Muscle layer of colon (tissue), 2 donors: ENCODE measurements at regions not wholly inside any gene's neighbourhood (a gene's known extent, or its start where the extent isn't known, plus 50 kb on each side); places are given as distances from the start of the nearest gene placed in this dataset.

Experiments used
- H3K27ac ChIP-seq: one replicate; pipeline ENCODE4 v1.7.0; 2013; ENCODE audit warnings: low read depth, mild to moderate bottlenecking, low read length, moderate library complexity
- H3K27me3 ChIP-seq, 2 donors: one replicate each; pipeline ENCODE4 v1.7.0; 2013; ENCODE audit warnings: low read length in 2 of 2, mild to moderate bottlenecking in 2 of 2; ENCODE audit not compliant: insufficient read depth in 2 of 2, control insufficient read depth in 1 of 2
- H3K36me3 ChIP-seq: one replicate; pipeline ENCODE4 v1.7.0; 2013; ENCODE audit warnings: mild to moderate bottlenecking, low read length; ENCODE audit not compliant: insufficient read depth
- H3K4me1 ChIP-seq: one replicate; pipeline ENCODE4 v1.7.0; 2013; ENCODE audit warnings: mild to moderate bottlenecking, low read length; ENCODE audit not compliant: insufficient read depth
- H3K4me3 ChIP-seq, 2 donors: one replicate each; pipeline ENCODE4 v1.7.0; 2013; ENCODE audit warnings: low read length in 2 of 2, low read depth in 1 of 2, mild to moderate bottlenecking in 1 of 2, moderate library complexity in 1 of 2
- H3K9ac ChIP-seq: one replicate; pipeline ENCODE4 v1.7.0; 2013; ENCODE audit warnings: low read length
- H3K9me3 ChIP-seq: one replicate; pipeline ENCODE4 v1.7.0; 2013; ENCODE audit warnings: mild to moderate bottlenecking, low read length
- donor health status: abdominal sarcoma.
- donor health status: Adenocarcinoma of cecum.

- no peak overlapping the region for H3K27ac ChIP-seq
- no peaks in the 10 kb centered on the region for H3K9me3 ChIP-seq
- H3K27me3 ChIP-seq = no peaks in the 10 kb centered on the region
- H3K4me1 ChIP-seq = no peaks in the 10 kb centered on the region
- no peaks in the 10 kb centered on the region for H3K36me3 ChIP-seq
- no peak overlapping the region for H3K9ac ChIP-seq
- H3K4me3 ChIP-seq = no peak overlapping the region
Observed at GRCh38 chr7:81606078-81606863, 163.6 kb downstream of the HGF start.

- H3K9ac ChIP-seq = no peak overlapping the region
- H3K4me3 ChIP-seq = no peak overlapping the region
- H3K27me3 ChIP-seq = no peaks in the 10 kb centered on the region
- no peak overlapping the region for H3K27ac ChIP-seq
- no peaks in the 10 kb centered on the region for H3K9me3 ChIP-seq
- H3K4me1 ChIP-seq = no peaks in the 10 kb centered on the region
- H3K36me3 ChIP-seq = no peaks in the 10 kb centered on the region
Observed at GRCh38 chr7:81605493-81605892, 164.4 kb downstream of the HGF start.

- Histone ChIP-seq H3K4me3 (no peak overlapping the region), H3K4me1 (no peaks in the 10 kb centered on the region), H3K9me3 (no peaks in the 10 kb centered on the region), H3K9ac (no peak overlapping the region), H3K27ac (no peak overlapping the region), H3K36me3 (no peaks in the 10 kb centered on the region), H3K27me3 (no peaks in the 10 kb centered on the region)
Observed at GRCh38 chr7:81604808-81605174, 165.1 kb downstream of the HGF start.

- H3K9ac ChIP-seq = no peak overlapping the region
Observed at GRCh38 chr7:81604075-81604807, 165.6 kb downstream of the HGF start.

GRCh38 chr7:81600608-81601007 lies 169.2 kb downstream of the HGF start:
- Histone ChIP-seq H3K9ac (no peak overlapping the region), H3K27ac (no peak overlapping the region), H3K27me3 (no peaks in the 10 kb centered on the region), H3K4me1 (no peaks in the 10 kb centered on the region), H3K36me3 (no peaks in the 10 kb centered on the region), H3K4me3 (no peak overlapping the region), H3K9me3 (no peaks in the 10 kb centered on the region)

More at GRCh38 chr7:81604075-81604807, 165.6 kb downstream of the HGF start:
- no peaks in the 10 kb centered on the region for H3K4me1 ChIP-seq
- no peaks in the 10 kb centered on the region for H3K36me3 ChIP-seq
- no peaks in the 10 kb centered on the region for H3K9me3 ChIP-seq
- H3K4me3 ChIP-seq = no peak overlapping the region
- H3K27me3 ChIP-seq = no peaks in the 10 kb centered on the region
- no peak overlapping the region for H3K27ac ChIP-seq

- H3K4me1 ChIP-seq = no peaks in the 10 kb centered on the region
- H3K27ac ChIP-seq = no peak overlapping the region
- H3K9ac ChIP-seq = no peak overlapping the region
- no peaks in the 10 kb centered on the region for H3K36me3 ChIP-seq
- H3K4me3 ChIP-seq = no peak overlapping the region
- no peaks in the 10 kb centered on the region for H3K9me3 ChIP-seq
- no peaks in the 10 kb centered on the region for H3K27me3 ChIP-seq
Observed at GRCh38 chr7:81598951-81599350, 170.9 kb downstream of the HGF start.

- H3K36me3 ChIP-seq = no peaks in the 10 kb centered on the region
- no peak overlapping the region for H3K4me3 ChIP-seq
- no peak overlapping the region for H3K9ac ChIP-seq
- no peak overlapping the region for H3K27ac ChIP-seq
- no peaks in the 10 kb centered on the region for H3K4me1 ChIP-seq
- H3K27me3 ChIP-seq = no peaks in the 10 kb centered on the region
- H3K9me3 ChIP-seq = no peaks in the 10 kb centered on the region
Observed at GRCh38 chr7:81594767-81595166, 175.1 kb downstream of the HGF start.

- Histone ChIP-seq H3K4me1 (no peaks in the 10 kb centered on the region), H3K9me3 (no peaks in the 10 kb centered on the region), H3K36me3 (no peaks in the 10 kb centered on the region), H3K27me3 (no peaks in the 10 kb centered on the region), H3K27ac (no peak overlapping the region), H3K4me3 (no peak overlapping the region), H3K9ac (no peak overlapping the region)
Observed at GRCh38 chr7:81590131-81590530, 179.7 kb downstream of the HGF start.

- H3K27me3 ChIP-seq = no peaks in the 10 kb centered on the region
- no peaks in the 10 kb centered on the region for H3K36me3 ChIP-seq
- no peaks in the 10 kb centered on the region for H3K9me3 ChIP-seq
- H3K27ac ChIP-seq = no peak overlapping the region
- no peaks in the 10 kb centered on the region for H3K4me1 ChIP-seq
- H3K4me3 ChIP-seq = no peak overlapping the region
- no peak overlapping the region for H3K9ac ChIP-seq
Observed at GRCh38 chr7:81584667-81585066, 185.2 kb downstream of the HGF start.

GRCh38 chr7:81583882-81584533 lies 185.8 kb downstream of the HGF start:
- Histone ChIP-seq H3K9me3 (no peaks in the 10 kb centered on the region), H3K36me3 (no peaks in the 10 kb centered on the region), H3K27me3 (no peaks in the 10 kb centered on the region), H3K9ac (no peak overlapping the region), H3K4me3 (no peak overlapping the region), H3K4me1 (no peaks in the 10 kb centered on the region), H3K27ac (no peak overlapping the region)

GRCh38 chr7:81583090-81583489 lies 186.8 kb downstream of the HGF start:
- no peak overlapping the region for H3K27ac ChIP-seq
- no peak overlapping the region for H3K4me3 ChIP-seq
- no peaks in the 10 kb centered on the region for H3K36me3 ChIP-seq
- H3K9me3 ChIP-seq = no peaks in the 10 kb centered on the region
- H3K9ac ChIP-seq = no peak overlapping the region
- no peaks in the 10 kb centered on the region for H3K27me3 ChIP-seq
- H3K4me1 ChIP-seq = no peaks in the 10 kb centered on the region
